Heart left ventricle (tissue), 16 donors: ENCODE measurements at regions not wholly inside any gene's neighbourhood (a gene's known extent, or its start where the extent isn't known, plus 50 kb on each side); places are given as distances from the start of the nearest gene placed in this dataset.

Experiments used
- ATAC-seq, 4 donors: fragments of 200-7000 bp; cut with Tn5 transposase; one replicate each; pipeline ENCODE4 v1.9.1; 2020 to 2022; ENCODE audit warnings: moderate library complexity in 4 of 4, mild to moderate bottlenecking in 3 of 4, moderate number of reproducible peaks in 1 of 4
- DNase-seq, 5 donors: peaks; one replicate each; pipeline ENCODE4 v3.0.0-alpha.2; 2020
- H3K27ac ChIP-seq, 12 donors: fragments of 200-600 bp; sonication (generic) in 4 of 12; one replicate each; pipeline versions ENCODE4 v1.5.0 to v1.8.0; 2016 to 2022; ENCODE audit warnings: mild to moderate bottlenecking in 2 of 12
- H3K27me3 ChIP-seq, 9 donors: fragments of 200-600 bp; sonication (generic) in 2 of 9; one replicate each; pipeline versions ENCODE4 v1.5.1 to v1.8.0; 2016 to 2022; ENCODE audit warnings: mild to moderate bottlenecking in 3 of 9
- H3K36me3 ChIP-seq, 9 donors: fragments of 200-600 bp; sonication (generic) in 2 of 9; one replicate each; pipeline versions ENCODE4 v1.5.0 to v1.8.0; 2018 to 2022; ENCODE audit warnings: mild to moderate bottlenecking in 2 of 9
- H3K4me1 ChIP-seq, 12 donors: fragments of 200-600 bp; sonication (generic) in 4 of 12; one replicate each; pipeline versions ENCODE4 v1.5.0 to v1.8.0; 2016 to 2022; ENCODE audit warnings: mild to moderate bottlenecking in 3 of 12
- H3K4me3 ChIP-seq, 12 donors: fragments of 200-600 bp; sonication (generic) in 4 of 12; one replicate each; pipeline versions ENCODE4 v1.5.0 to v1.8.0; 2017 to 2022; ENCODE audit warnings: mild to moderate bottlenecking in 9 of 12, moderate library complexity in 4 of 12
- H3K9me3 ChIP-seq, 12 donors: fragments of 200-600 bp; sonication (generic) in 4 of 12; one replicate each; pipeline versions ENCODE4 v1.5.0 to v1.8.0; 2016 to 2022; ENCODE audit warnings: mild to moderate bottlenecking in 1 of 12
- POLR2A ChIP-seq, 2 donors: fragments of 450-650 bp; IDR thresholded peaks; one replicate each; pipeline ENCODE4 v1.6.1; 2017; ENCODE audit warnings: antibody characterized with exemption in 2 of 2, mild to moderate bottlenecking in 2 of 2, moderate library complexity in 2 of 2
- WGBS, 4 donors: extraction: QIAGEN DNeasy Blood & Tissue Kit in 2 of 4; methylation state at CpG; one replicate each; pipeline versions ENCODE4 v1.1.5 to v1.1.7; 2013 to 2018; 5-methylcytosine and 5-hydroxymethylcytosine counted together
- intact Hi-C, 10 donors: fragments of 100-400 bp; cut with DNase I; formaldehyde crosslinking; loops; one replicate each; pipeline versions ENCODE4 v1.11.1 to v1.14.2; 2022
- TF ChIP-seq, protein P1 (sequence below), 12 donors: fragments of 200-600 bp; sonication (generic) in 4 of 12; IDR thresholded peaks; one replicate each; pipeline versions ENCODE4 v1.5.0 to v1.8.0; 2018 to 2022; ENCODE audit warnings: antibody characterized with exemption in 12 of 12, mild to moderate bottlenecking in 5 of 12
- donor health status: ischemic (EF 13 %, LVEDD 7.1; RV severe dilation, severe dysfunction).
- donor health status: healthy with polysubstance abuse.
- donor health status: DM: no; HTN: yes; CAD: no.
- donor health status: DM: no; HTN: no; CAD: no.
- donor health status: ischemic (EF 25% LVEDD 6.9; RV normal size, moderate dysfunction).
- donor health status: ischemic (EF 25% LVEDD 5.7; RV mildly dilated, moderate dysfunction).
- donor health status: healthy.
- donor health status: DM: yes; HTN: yes; CAD: no.
- donor health status: ischemic (EF 35%, LVEDD 5.7; RV mildly dilated, moderate dysfunction).
- donor health status: nonischemic (EF 11% LVEDD 7.7; RV severe dilation, severe dysfunction).
- donor health status: DM: yes; HTN: yes; CAD: no.
- donor health status: PGD.
- donor health status: ischemic (EF 29% LVEDD 5.4; RV normal size, mild dysfunction).
- donor health status: nonischemic (EF 23%, LVEDD 6.1; RV moderate dilation, normal function).

DNA sequence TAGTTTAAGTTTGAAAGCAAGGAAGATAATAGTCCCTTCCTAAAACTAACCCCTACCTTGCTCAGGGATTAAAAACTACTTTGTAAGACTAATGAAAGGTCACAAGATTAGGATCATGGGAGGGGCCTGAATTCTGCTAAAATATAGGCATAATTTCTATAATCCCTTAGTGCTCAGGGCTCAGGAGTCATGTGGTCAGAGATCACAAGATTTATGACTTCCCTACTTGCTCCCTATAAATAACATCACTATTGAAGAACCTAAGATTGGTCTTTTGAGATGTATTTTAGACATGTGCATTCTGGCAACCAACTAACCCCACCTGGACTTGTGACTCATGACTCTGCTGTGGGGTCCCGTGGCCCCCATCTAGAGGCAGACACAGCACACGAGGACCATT, 81.1 kb downstream of the STMND1 start:
- Histone ChIP-seq H3K4me3 (no peak overlapping the region), H3K27ac (no peak overlapping the region), H3K9me3 (peaks cover 0 to 20% (median 0%) of the 10 kb centered on the region in 12 donors), H3K4me1 (peaks cover 0 to 3% (median 0%) of the 10 kb centered on the region in 12 donors), H3K27me3 (no peaks in the 10 kb centered on the region), H3K36me3 (no peaks in the 10 kb centered on the region)
- ATAC-seq (no peak), DNase-seq (no peak)
- intact Hi-C loops, result no loop called here
- WGBS, 4 donors, result 68 to 71% (median 69%) methylated on average over 2 of the region's 2 CpGs
- TF ChIP-seq, protein P1, sequence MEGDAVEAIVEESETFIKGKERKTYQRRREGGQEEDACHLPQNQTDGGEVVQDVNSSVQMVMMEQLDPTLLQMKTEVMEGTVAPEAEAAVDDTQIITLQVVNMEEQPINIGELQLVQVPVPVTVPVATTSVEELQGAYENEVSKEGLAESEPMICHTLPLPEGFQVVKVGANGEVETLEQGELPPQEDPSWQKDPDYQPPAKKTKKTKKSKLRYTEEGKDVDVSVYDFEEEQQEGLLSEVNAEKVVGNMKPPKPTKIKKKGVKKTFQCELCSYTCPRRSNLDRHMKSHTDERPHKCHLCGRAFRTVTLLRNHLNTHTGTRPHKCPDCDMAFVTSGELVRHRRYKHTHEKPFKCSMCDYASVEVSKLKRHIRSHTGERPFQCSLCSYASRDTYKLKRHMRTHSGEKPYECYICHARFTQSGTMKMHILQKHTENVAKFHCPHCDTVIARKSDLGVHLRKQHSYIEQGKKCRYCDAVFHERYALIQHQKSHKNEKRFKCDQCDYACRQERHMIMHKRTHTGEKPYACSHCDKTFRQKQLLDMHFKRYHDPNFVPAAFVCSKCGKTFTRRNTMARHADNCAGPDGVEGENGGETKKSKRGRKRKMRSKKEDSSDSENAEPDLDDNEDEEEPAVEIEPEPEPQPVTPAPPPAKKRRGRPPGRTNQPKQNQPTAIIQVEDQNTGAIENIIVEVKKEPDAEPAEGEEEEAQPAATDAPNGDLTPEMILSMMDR (IDR thresholded peaks at IDR 0.05), result no peak
- TF ChIP-seq POLR2A (IDR thresholded peaks at IDR 0.05), result no peak

DNA sequence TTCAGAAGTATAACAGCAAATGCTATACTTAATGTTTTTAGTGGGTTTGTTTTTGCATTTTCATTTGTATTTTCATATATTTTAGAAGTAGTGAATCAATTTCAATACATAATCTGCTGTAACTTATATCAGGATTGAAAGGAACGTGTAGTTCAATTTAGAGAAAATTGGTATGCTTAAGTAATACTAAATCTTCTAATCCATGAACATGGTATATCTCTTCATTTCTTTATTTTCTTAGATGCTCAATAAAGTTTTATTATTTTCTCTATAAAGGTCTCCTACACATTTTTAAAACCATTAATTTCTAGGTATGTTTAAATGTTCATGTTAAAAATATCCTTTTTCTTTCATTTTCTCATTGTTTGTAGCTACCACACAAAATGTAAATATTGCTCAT, 85.1 kb downstream of the STMND1 start:
- Histone ChIP-seq H3K4me1 (no peaks in the 10 kb centered on the region), H3K27me3 (no peaks in the 10 kb centered on the region), H3K9me3 (peaks cover 0 to 15% (median 0%) of the 10 kb centered on the region in 12 donors), H3K36me3 (no peaks in the 10 kb centered on the region), H3K4me3 (no peak overlapping the region), H3K27ac (no peak overlapping the region)
- intact Hi-C loops, result no loop called here
- 82 to 93% (median 91%) methylated on average over 1 of the region's 1 CpG for WGBS, 4 donors
- DNase-seq (no peak), ATAC-seq (no peak)
- TF ChIP-seq POLR2A (IDR thresholded peaks at IDR 0.05), result no peak
- TF ChIP-seq, protein P1 (IDR thresholded peaks at IDR 0.05), result no peak

DNA sequence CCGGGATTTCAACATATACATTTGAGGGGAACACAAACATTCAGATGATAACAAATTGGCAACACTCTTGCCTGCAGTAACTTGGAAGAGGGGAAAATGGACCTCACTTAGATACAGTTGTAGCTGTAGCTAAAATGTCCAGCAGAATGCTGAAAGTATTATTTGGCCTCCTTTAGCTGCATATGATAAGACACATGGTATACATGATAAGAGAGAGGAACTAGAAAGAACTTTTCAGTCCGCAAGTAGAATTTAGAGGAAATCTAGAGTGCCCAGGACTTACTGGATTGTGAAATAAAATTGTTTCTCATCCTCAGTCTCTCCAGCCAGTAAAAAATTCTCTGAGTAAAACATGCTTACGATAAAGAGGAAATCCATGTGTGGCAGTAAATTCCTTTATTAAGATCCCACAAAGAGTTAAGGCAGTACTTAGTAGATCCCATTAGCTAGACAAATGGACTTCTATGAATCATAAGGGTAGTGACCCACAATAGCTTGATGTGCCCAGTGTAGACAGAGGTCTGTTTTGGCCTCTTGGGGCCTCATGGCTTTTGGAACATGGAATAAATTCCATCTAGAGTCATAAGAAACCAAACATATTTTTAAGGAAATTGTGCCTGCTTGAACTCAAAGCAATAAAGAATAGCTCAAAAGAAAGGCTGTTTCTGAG, 87.9 kb upstream of the RBM24 start:
- TF ChIP-seq, protein P1 (IDR thresholded peaks at IDR 0.05), result no peak
- TF ChIP-seq POLR2A (IDR thresholded peaks at IDR 0.05), result no peak
- Histone ChIP-seq H3K9me3 (no peaks in the 10 kb centered on the region), H3K4me1 (no peaks in the 10 kb centered on the region), H3K27ac (no peak overlapping the region), H3K27me3 (no peaks in the 10 kb centered on the region), H3K4me3 (no peak overlapping the region), H3K36me3 (no peaks in the 10 kb centered on the region)
- intact Hi-C loops, result no loop called here
- ATAC-seq (no peak), DNase-seq (no peak)
- WGBS, 4 donors, result 63 to 72% (median 68%) methylated on average over 3 of the region's 3 CpGs

DNA sequence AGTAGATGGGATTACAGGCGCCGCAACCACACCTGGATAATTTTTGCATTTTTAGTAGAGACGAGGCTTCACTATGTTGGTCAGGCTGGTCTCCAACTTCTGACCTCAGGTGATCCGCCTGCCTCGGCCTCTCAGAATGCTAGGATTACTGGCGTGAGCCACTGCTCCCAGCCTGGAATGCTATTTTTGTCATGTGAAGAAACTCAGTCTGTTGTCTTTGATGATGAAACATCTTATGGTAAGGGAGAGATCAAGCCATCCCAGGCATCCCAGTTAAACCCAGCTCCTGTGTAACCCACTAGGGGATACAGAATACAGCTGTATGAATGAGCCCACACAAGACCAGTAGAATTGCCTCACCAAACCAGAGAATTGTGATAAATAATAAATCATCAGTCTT, 83.6 kb upstream of the RBM24 start:
- DNase-seq (no peak), ATAC-seq (no peak)
- TF ChIP-seq, protein P1 (IDR thresholded peaks at IDR 0.05), result no peak
- no peak for TF ChIP-seq POLR2A (IDR thresholded peaks at IDR 0.05)
- no peak overlapping the region for H3K27ac ChIP-seq
- intact Hi-C loops, result no loop called here
- no peaks in the 10 kb centered on the region for H3K9me3 ChIP-seq
- 87 to 97% (median 94%) methylated on average over 6 of the region's 6 CpGs for WGBS, 4 donors
- no peaks in the 10 kb centered on the region for H3K27me3 ChIP-seq
- no peak overlapping the region for H3K4me3 ChIP-seq
- peaks cover 0 to 4% (median 0%) of the 10 kb centered on the region in 12 donors for H3K4me1 ChIP-seq
- no peaks in the 10 kb centered on the region for H3K36me3 ChIP-seq
